Body of pancreas (tissue), 4 donors: ENCODE measurements at regions not wholly inside any gene's neighbourhood (a gene's known extent, or its start where the extent isn't known, plus 50 kb on each side); places are given as distances from the start of the nearest gene placed in this dataset.
A peak's percentile ranks its signal among the peaks of the same experiment; 100 is the strongest.

Source experiments
- ATAC-seq: fragments of 150-250 bp; one replicate; pipeline ENCODE4 v1.9.1; 2016
- DNase-seq, 4 donors: peaks; one replicate each; pipeline ENCODE4 v3.0.0-alpha.2; 2019
- H3K27ac ChIP-seq, 4 donors: fragments of 200-600 bp; sonication (generic); 1 replicate in 3 of 4; 2 replicates in 1 of 4; pipeline versions ENCODE4 v1.5.1 to v1.6.1; 2016 to 2019; ENCODE audit warnings: mild to moderate bottlenecking in 1 of 4, mixed read lengths in 1 of 4, moderate library complexity in 1 of 4
- H3K27me3 ChIP-seq, 2 donors: fragments of 200-600 bp; sonication (generic); one replicate each; pipeline ENCODE4 v1.6.0; 2016; ENCODE audit warnings: mild to moderate bottlenecking in 1 of 2
- H3K36me3 ChIP-seq, 2 donors: fragments of 200-600 bp; sonication (generic); replicated peaks in 1 of 2; 2 replicates each; pipeline ENCODE4 v1.5.1; 2016; ENCODE audit warnings: low read depth in 2 of 2; ENCODE audit not compliant: insufficient read depth in 1 of 2
- H3K4me1 ChIP-seq: fragments of 200-600 bp; sonication (generic); one replicate; pipeline ENCODE4 v1.6.0; 2016
- H3K4me3 ChIP-seq, 2 donors: fragments of 200-600 bp; sonication (generic); 1 replicate in 1 of 2; 2 replicates in 1 of 2; pipeline ENCODE4 v1.5.1; 2016 to 2019
- H3K9me3 ChIP-seq, 3 donors: fragments of 200-600 bp; sonication (generic); 1 replicate in 2 of 3; 2 replicates in 1 of 3; pipeline ENCODE4 v1.5.1; 2016
- POLR2A ChIP-seq, 3 donors: fragments of 450-650 bp; IDR thresholded peaks; one replicate each; pipeline ENCODE4 v1.6.1; 2016; ENCODE audit warnings: antibody characterized with exemption in 3 of 3, mild to moderate bottlenecking in 2 of 3
- WGBS, 2 donors: methylation state at CpG; one replicate each; pipeline ENCODE4 v1.1.5; 2017; 5-methylcytosine and 5-hydroxymethylcytosine counted together
- intact Hi-C: fragments of 100-400 bp; cut with DNase I; formaldehyde crosslinking; loops from one replicate; pipeline ENCODE4 v1.15.1; 2023
- TF ChIP-seq, protein P1 (sequence below), 7 experiments: fragments of 450-650 bp in 4 of 7; fragments of 200-600 bp in 3 of 7; sonication (generic) in 3 of 7; IDR thresholded peaks; one replicate each; pipeline ENCODE4 v1.5.1; 2016 to 2019; ENCODE audit warnings: antibody characterized with exemption in 7 of 7

DNA sequence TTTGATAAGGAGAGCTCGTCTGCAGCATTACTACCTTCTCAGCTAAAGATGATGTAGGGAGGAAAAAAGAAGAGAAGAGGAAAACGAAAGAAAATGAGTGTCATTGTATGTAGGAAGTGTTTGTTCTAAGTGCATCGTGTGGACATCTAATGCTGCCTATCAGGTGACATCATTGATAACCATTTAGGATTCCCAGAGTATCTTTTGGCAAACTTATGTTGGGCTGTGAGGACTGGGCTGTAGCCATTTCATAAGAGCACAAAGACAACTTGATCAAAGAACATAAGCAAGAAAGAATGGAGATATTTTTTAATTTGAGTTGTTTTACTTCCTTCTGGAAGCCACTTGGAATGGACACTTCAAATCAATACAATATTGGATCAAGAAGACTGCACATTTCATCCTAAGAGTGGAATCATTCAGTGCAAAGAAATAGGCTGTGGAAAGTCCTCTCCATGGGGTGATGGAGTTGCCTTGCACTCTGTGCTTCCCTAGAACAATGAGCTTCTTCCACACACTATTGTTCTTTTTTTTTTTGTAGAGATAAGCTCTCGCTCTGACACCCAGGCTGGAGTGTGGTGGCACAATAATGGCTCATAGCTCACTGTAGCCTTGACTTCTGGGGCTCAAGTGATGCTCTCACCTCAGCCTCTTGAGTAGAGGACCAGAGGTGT is 52.4 kb upstream of the UBL3 start:
- Histone ChIP-seq H3K9me3 (no peaks in the 10 kb centered on the region), H3K4me1 (peaks cover 4% of the 10 kb centered on the region), H3K27me3 (no peaks in the 10 kb centered on the region), H3K27ac (no peak overlapping the region), H3K36me3 (no peaks in the 10 kb centered on the region), H3K4me3 (no peak overlapping the region)
- no peak for TF ChIP-seq POLR2A (IDR thresholded peaks at IDR 0.05)
- TF ChIP-seq, protein P1, sequence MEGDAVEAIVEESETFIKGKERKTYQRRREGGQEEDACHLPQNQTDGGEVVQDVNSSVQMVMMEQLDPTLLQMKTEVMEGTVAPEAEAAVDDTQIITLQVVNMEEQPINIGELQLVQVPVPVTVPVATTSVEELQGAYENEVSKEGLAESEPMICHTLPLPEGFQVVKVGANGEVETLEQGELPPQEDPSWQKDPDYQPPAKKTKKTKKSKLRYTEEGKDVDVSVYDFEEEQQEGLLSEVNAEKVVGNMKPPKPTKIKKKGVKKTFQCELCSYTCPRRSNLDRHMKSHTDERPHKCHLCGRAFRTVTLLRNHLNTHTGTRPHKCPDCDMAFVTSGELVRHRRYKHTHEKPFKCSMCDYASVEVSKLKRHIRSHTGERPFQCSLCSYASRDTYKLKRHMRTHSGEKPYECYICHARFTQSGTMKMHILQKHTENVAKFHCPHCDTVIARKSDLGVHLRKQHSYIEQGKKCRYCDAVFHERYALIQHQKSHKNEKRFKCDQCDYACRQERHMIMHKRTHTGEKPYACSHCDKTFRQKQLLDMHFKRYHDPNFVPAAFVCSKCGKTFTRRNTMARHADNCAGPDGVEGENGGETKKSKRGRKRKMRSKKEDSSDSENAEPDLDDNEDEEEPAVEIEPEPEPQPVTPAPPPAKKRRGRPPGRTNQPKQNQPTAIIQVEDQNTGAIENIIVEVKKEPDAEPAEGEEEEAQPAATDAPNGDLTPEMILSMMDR (IDR thresholded peaks at IDR 0.05) = no peak
- no peak for DNase-seq
- 43 to 45% methylated on average over 4 of the region's 4 CpGs for WGBS, 2 donors
- no peak for ATAC-seq
- intact Hi-C loops = no loop called here

DNA sequence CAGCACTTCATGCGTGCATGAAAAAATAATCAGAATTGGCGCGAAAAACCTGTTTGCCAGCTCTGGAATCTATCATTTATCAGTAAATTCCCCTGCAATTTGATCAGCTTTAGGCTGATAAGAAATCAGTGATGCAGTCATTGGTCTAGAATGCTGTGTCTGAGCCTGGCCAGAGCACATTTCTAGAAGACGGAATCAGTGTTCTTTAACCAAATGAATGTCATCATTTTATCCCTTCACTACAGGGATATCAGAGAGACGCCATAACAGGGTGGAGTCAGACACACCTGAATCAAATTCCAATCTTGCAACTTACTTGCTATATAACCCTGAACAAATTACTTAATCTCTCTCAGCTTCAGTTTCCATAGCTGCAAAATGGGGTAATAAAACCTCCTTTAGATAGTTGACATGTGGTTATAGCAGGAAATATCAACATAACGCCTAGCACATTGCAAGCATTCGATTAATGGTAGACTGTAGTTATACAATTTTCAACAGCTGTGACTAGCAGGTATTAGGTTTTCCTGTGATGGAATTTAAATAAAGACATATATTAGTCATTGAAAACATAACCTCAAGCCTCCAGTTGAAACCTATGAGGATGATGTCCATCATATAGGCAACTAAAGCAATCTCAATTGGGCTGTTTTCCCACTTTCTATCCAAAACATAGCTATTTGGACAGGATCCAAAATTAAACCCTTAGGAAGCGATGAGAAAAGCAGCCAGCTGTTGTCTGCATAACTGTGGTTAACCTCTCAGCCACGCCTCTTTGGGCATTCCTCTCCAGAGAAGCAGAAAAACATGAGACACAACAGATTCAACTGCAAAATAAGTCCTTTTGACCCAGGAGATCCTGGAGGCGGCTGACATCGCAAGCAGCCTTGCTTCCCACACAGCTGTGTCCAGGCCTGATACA is 51.6 kb upstream of the UBL3 start:
- WGBS, 2 donors = 39 to 41% methylated on average over 11 of the region's 11 CpGs
- H3K9me3 ChIP-seq = no peaks in the 10 kb centered on the region
- H3K27me3 ChIP-seq = no peaks in the 10 kb centered on the region
- ATAC-seq (peak; percentile 63), DNase-seq (peak in 3 of 4 donors; percentile 25 to 48 (median 33))
- intact Hi-C loops = no loop called here
- peaks cover 4% of the 10 kb centered on the region for H3K4me1 ChIP-seq
- H3K36me3 ChIP-seq = no peaks in the 10 kb centered on the region
- no peak for TF ChIP-seq POLR2A (IDR thresholded peaks at IDR 0.05)
- TF ChIP-seq, protein P1 (IDR thresholded peaks at IDR 0.05) = no peak
- no peak overlapping the region for H3K27ac ChIP-seq
- H3K4me3 ChIP-seq = no peak overlapping the region
